ENCODE measurements at regions not wholly inside any gene's neighbourhood (a gene's known extent, or its start where the extent isn't known, plus 50 kb on each side); places are given as distances from the start of the nearest gene placed in this dataset.

- ChIA-PET POLR2A (ENCODE audit: low non-redundant PET) (no interaction called here), CTCF (no interaction called here)
- no peak for TF ChIP-seq CTCF (conservative IDR thresholded peaks at IDR 0.05; ENCODE audit: low read depth)
- peak; percentile 67 for DNase-seq (ENCODE audit: low spot score)
- no peak overlapping the region for H3K27ac ChIP-seq
Observed at GRCh38 chr5:39517800-39518199, 93.0 kb upstream of the DAB2 start.

- H3K27ac ChIP-seq, result no peak overlapping the region
- TF ChIP-seq CTCF (conservative IDR thresholded peaks at IDR 0.05; ENCODE audit: low read depth), result no peak
- ChIA-PET POLR2A (ENCODE audit: low non-redundant PET) (no interaction called here), CTCF (interaction anchor here (0.7 kb wide), 1 partner anchor 289 kb away, joined by 3 read pairs; no protein-coding TSS in a partner anchor)
- no peak for DNase-seq (ENCODE audit: low spot score)
Observed at GRCh38 chr5:39515881-39516280, 91.1 kb upstream of the DAB2 start.

- TF ChIP-seq CTCF (conservative IDR thresholded peaks at IDR 0.05; ENCODE audit: low read depth), result no peak
- H3K27ac ChIP-seq, result no peak overlapping the region
- CTCF ChIA-PET, result interaction anchor here (0.6 to 2.1 kb wide), 3 partner anchors 34 to 363 kb away, joined by 3 to 6 read pairs (median 4); no protein-coding TSS in a partner anchor
- POLR2A ChIA-PET (ENCODE audit: low non-redundant PET), result no interaction called here
- DNase-seq (ENCODE audit: low spot score), result peak; percentile 34
Observed at GRCh38 chr5:39513236-39513635, 88.5 kb upstream of the DAB2 start.

- POLR2A ChIA-PET (ENCODE audit: low non-redundant PET), result no interaction called here
Observed at GRCh38 chr5:39506211-39506610, 81.4 kb upstream of the DAB2 start.

GRCh38 chr5:39505791-39506190 is 81.0 kb upstream of the DAB2 start:
- TF ChIP-seq CTCF (conservative IDR thresholded peaks at IDR 0.05; ENCODE audit: low read depth), result no peak
- POLR2A ChIA-PET (ENCODE audit: low non-redundant PET), result no interaction called here
- CTCF ChIA-PET, result interaction anchor here (0.5 to 0.6 kb wide), 3 partner anchors 129 to 274 kb away, joined by 3 read pairs; no protein-coding TSS in a partner anchor
- H3K27ac ChIP-seq, result no peak overlapping the region
- no peak for DNase-seq (ENCODE audit: low spot score)

More at GRCh38 chr5:39506211-39506610, 81.4 kb upstream of the DAB2 start:
- CTCF ChIA-PET, result interaction anchor here (0.6 kb wide), 1 partner anchor 129 kb away, joined by 3 read pairs; no protein-coding TSS in a partner anchor
- DNase-seq (ENCODE audit: low spot score), result no peak
- H3K27ac ChIP-seq, result no peak overlapping the region
- TF ChIP-seq CTCF (conservative IDR thresholded peaks at IDR 0.05; ENCODE audit: low read depth), result no peak

- ChIA-PET POLR2A (ENCODE audit: low non-redundant PET) (no interaction called here), CTCF (interaction anchor here (0.5 to 0.6 kb wide), 2 partner anchors 166 to 274 kb away, joined by 3 read pairs; no protein-coding TSS in a partner anchor)
- no peak for TF ChIP-seq CTCF (conservative IDR thresholded peaks at IDR 0.05; ENCODE audit: low read depth)
Observed at GRCh38 chr5:39505363-39505762, 80.6 kb upstream of the DAB2 start.

More at GRCh38 chr5:39505363-39505762, 80.6 kb upstream of the DAB2 start:
- no peak overlapping the region for H3K27ac ChIP-seq
- no peak for DNase-seq (ENCODE audit: low spot score)
